Bronchial epithelial cell (primary cell): ENCODE measurements at regions not wholly inside any gene's neighbourhood (a gene's known extent, or its start where the extent isn't known, plus 50 kb on each side); places are given as distances from the start of the nearest gene placed in this dataset.

Experiments used
- DNase-seq: peaks from one replicate; pipeline ENCODE4 v3.0.0-alpha.2; 2010; ENCODE audit warnings: low read depth
- FAIRE-seq: peaks from 2 replicates; lab custom pipeline; 2011; peaks lifted over from hg19 to GRCh38; lab: Jason Lieb, UNC
- H3K27me3 ChIP-seq: 2 replicates; pipeline ENCODE4 v1.5.1; 2011; ENCODE audit warnings: low read length; ENCODE audit not compliant: control insufficient read depth, insufficient read depth
- H3K36me3 ChIP-seq: 2 replicates; pipeline ENCODE4 v1.5.1; 2011; ENCODE audit warnings: low read length; ENCODE audit not compliant: control insufficient read depth, insufficient read depth
- H3K4me3 ChIP-seq: 2 replicates; pipeline ENCODE4 v1.5.1; 2011; ENCODE audit warnings: mild to moderate bottlenecking, low read depth, low read length, control low read depth
- CTCF ChIP-seq: IDR thresholded peaks from 2 replicates; pipeline ENCODE4 v1.5.1; 2011; ENCODE audit warnings: mild to moderate bottlenecking, moderate library complexity, low read length, control low read depth, inconsistent platforms; ENCODE audit not compliant: insufficient read depth, severe bottlenecking

DNA sequence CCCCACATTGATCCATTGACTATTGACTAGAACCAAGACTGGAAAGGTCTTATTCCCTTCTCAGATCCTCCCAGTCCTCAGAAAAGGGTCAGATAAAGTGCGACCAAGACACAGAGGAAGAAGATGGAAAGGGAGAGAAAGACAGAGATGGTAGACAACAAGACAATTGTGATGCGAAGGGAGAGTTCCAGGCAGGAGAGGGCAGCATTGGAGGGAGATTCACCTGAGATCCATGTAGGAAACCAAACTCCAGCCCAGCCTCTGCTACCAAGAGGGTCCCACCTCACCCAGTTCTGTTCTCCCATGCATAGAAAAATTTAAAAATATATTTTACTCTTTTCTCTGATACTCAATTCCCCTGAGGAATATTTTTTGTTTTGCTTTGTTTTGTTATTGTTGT, 67.3 kb upstream of the TSHZ3 start:
- Histone ChIP-seq H3K4me3 (no peak overlapping the region), H3K36me3 (no peaks in the 10 kb centered on the region), H3K27me3 (peaks cover under 1% of the 10 kb centered on the region)
- no peak for TF ChIP-seq CTCF
- no peak for DNase-seq
- FAIRE-seq: no peak

- Histone ChIP-seq H3K4me3 (no peak overlapping the region), H3K27me3 (peaks cover 2% of the 10 kb centered on the region), H3K36me3 (no peaks in the 10 kb centered on the region)
- peak; percentile 41 for DNase-seq
- no peak for TF ChIP-seq CTCF
- no peak for FAIRE-seq
Observed at GRCh38 chr19:31418055-31418454, 68.8 kb upstream of the TSHZ3 start.

- no peak for TF ChIP-seq CTCF
- H3K27me3 ChIP-seq: peaks cover 2% of the 10 kb centered on the region
- no peak for DNase-seq
- no peak overlapping the region for H3K4me3 ChIP-seq
- H3K36me3 ChIP-seq: no peaks in the 10 kb centered on the region
- no peak for FAIRE-seq
Observed at GRCh38 chr19:31418692-31419430, 69.6 kb upstream of the TSHZ3 start.

DNA sequence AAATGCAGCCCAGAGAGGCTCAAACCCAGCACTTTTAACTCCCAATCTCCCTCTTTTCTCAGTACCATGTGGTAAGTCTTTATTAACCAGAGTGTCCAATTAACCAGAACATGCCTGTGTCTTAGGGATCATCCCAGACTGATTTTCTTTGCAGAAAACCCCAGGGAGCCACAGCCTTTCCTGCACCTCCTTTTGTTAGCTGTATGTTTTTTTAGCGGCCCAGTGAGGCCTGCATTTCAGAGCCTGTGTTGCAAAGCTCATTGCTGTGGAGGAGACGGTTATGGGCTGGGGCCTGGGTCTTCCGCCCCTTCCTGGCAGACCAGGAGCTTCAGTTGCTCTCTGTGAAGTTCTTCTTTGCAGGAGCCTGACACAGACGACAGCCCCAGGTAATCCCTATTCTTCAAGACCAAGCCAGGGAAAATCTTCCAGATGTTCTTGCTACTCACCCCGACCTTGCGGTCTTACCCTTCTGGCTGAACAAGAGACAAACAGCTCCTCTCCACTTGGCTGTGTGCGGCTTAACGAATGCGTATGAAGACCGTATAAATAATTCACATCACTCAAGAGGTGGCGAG, 70.7 kb upstream of the TSHZ3 start:
- no peak overlapping the region for H3K4me3 ChIP-seq
- peaks cover 2% of the 10 kb centered on the region for H3K27me3 ChIP-seq
- H3K36me3 ChIP-seq: no peaks in the 10 kb centered on the region
- DNase-seq (no peak), FAIRE-seq (no peak)
- no peak for TF ChIP-seq CTCF

GRCh38 chr19:31421082-31421481, 71.8 kb upstream of the TSHZ3 start:
- TF ChIP-seq CTCF: no peak
- FAIRE-seq: no peak
- Histone ChIP-seq H3K27me3 (peaks cover 3% of the 10 kb centered on the region), H3K36me3 (no peaks in the 10 kb centered on the region), H3K4me3 (no peak overlapping the region)
- DNase-seq: no peak
